ENCODE measurements at regions not wholly inside any gene's neighbourhood (a gene's known extent, or its start where the extent isn't known, plus 50 kb on each side); places are given as distances from the start of the nearest gene placed in this dataset.

DNA sequence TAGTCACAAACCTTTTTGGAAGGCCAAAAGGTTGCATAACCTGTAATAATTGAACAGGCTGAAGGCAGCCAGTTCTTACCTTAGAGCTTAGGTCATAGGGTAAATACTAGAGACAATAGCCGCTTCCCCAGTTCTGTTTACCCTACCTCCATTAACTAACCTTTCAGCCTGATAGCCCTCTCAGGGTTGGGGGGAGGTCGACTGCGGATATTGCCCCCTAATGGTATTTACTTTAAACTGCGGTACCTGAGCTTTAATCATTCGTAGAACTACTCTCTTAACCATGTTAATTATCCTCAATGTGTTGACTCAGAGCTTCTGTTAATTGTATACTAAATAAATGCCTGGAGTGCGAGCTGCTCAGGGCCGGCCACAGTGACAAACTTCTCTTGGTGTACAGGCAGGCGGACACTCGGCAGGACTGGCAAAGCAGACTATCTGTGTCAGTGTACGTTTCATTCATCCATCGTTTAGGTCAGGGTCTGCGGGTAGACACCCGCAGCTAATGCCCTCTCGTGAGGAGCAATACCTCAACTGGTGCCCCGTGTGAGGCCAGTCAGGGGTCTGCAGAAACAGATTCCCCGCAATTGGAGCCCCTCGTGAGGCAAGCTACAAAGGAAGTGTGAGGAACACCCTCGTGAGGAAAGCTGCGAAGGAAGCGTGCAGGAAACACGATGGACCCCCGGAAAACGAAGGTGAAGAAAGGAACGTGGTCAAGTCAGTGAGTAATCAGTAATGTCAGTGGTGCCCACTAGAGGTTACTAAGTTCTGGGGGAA is 115.3 kb upstream of the SCN7A start:
- H3K4me2 ChIP-seq (ENCODE audit: insufficient read depth, low read length), result no peak overlapping the region
- 5% methylated on average over 24 of the region's 24 CpGs for WGBS (ENCODE audit: insufficient coverage, low coverage, missing lambda C conversion rate)
- H3K4me3 ChIP-seq, result no peak overlapping the region
- no peak for DNase-seq (ENCODE audit: extremely low read depth in 1 of 4, low spot score in 3 of 4)
- POLR2A ChIA-PET, result no interaction called here
- peaks cover 0 to 3% of the 10 kb centered on the region in 2 experiments; a peak in 1 of 5 replicates for H3K4me1 ChIP-seq (replicated peaks in 1 of 2; ENCODE audit: control insufficient read depth in 2 of 2, insufficient read depth in 2 of 2, low read length in 2 of 2)
- in situ Hi-C loops (cut with MboI), result no loop called here
- no TSS peak for BruUV-seq (replicated peaks)
- H3K9me3 ChIP-seq (replicated peaks; ENCODE audit: control insufficient read depth, insufficient read depth, low read depth, low read length), result no peaks in the 10 kb centered on the region; the same call in 1 of the 2 replicates
- H3K79me2 ChIP-seq (ENCODE audit: control insufficient read depth, insufficient read depth, low read length), result no peaks in the 10 kb centered on the region
- no peak overlapping the region for H2AFZ ChIP-seq (ENCODE audit: low read depth, low read length)
- no peak for FAIRE-seq
- CTCF ChIA-PET (ENCODE audit: low intra/inter-chr PET ratio), result no interaction called here
- no peaks in the 10 kb centered on the region for H3K9me1 ChIP-seq (ENCODE audit: control insufficient read depth, insufficient read depth, low read length)
- no peak overlapping the region for H3K9ac ChIP-seq (ENCODE audit: insufficient read depth in 1 of 2, low read depth in 2 of 2, low read length in 2 of 2)
- no peak overlapping the region for H3K27ac ChIP-seq (ENCODE audit: extremely low read depth, low read depth, low read length)
- ATAC-seq, result no peak
- H3K36me3 ChIP-seq (ENCODE audit: control insufficient read depth, insufficient read depth, low read length), result no peaks in the 10 kb centered on the region
- H4K20me1 ChIP-seq (replicated peaks; ENCODE audit: control insufficient read depth, insufficient read depth, low read length), result no peaks in the 10 kb centered on the region
- no peaks in the 10 kb centered on the region for H3K27me3 ChIP-seq (ENCODE audit: control insufficient read depth in 2 of 2, insufficient read depth in 2 of 2, low read length in 2 of 2)
- intact Hi-C loops (cut with micrococcal nuclease), result no loop called here
- TF ChIP-seq RCOR1 (IDR thresholded peaks at IDR 0.05; ENCODE audit: borderline replicate concordance in 1 of 2, low read depth in 2 of 2, low read length in 2 of 2) (no peak), KLF1 (tag; IDR thresholded peaks at IDR 0.05) (no peak), SMARCC2 (IDR thresholded peaks at IDR 0.05; ENCODE audit: low read depth) (no peak), RBM15 (IDR thresholded peaks at IDR 0.05; ENCODE audit: insufficient read depth, low read length) (no peak), ZNF408 (CRISPR knock-in tag; IDR thresholded peaks at IDR 0.05; ENCODE audit: low read depth) (no peak), NR2F6 (CRISPR knock-in tag; IDR thresholded peaks at IDR 0.05) (no peak), NR3C1 (CRISPR knock-in tag; IDR thresholded peaks at IDR 0.05) (no peak), MED1 (CRISPR knock-in tag; IDR thresholded peaks at IDR 0.05; ENCODE audit: borderline replicate concordance) (no peak), HDAC1 (IDR thresholded peaks at IDR 0.05) (no peak), POLR2G (IDR thresholded peaks at IDR 0.05; ENCODE audit: low read depth, low read length) (no peak), MCM7 (IDR thresholded peaks at IDR 0.05) (no peak)
- TF ChIP-seq, protein P1, sequence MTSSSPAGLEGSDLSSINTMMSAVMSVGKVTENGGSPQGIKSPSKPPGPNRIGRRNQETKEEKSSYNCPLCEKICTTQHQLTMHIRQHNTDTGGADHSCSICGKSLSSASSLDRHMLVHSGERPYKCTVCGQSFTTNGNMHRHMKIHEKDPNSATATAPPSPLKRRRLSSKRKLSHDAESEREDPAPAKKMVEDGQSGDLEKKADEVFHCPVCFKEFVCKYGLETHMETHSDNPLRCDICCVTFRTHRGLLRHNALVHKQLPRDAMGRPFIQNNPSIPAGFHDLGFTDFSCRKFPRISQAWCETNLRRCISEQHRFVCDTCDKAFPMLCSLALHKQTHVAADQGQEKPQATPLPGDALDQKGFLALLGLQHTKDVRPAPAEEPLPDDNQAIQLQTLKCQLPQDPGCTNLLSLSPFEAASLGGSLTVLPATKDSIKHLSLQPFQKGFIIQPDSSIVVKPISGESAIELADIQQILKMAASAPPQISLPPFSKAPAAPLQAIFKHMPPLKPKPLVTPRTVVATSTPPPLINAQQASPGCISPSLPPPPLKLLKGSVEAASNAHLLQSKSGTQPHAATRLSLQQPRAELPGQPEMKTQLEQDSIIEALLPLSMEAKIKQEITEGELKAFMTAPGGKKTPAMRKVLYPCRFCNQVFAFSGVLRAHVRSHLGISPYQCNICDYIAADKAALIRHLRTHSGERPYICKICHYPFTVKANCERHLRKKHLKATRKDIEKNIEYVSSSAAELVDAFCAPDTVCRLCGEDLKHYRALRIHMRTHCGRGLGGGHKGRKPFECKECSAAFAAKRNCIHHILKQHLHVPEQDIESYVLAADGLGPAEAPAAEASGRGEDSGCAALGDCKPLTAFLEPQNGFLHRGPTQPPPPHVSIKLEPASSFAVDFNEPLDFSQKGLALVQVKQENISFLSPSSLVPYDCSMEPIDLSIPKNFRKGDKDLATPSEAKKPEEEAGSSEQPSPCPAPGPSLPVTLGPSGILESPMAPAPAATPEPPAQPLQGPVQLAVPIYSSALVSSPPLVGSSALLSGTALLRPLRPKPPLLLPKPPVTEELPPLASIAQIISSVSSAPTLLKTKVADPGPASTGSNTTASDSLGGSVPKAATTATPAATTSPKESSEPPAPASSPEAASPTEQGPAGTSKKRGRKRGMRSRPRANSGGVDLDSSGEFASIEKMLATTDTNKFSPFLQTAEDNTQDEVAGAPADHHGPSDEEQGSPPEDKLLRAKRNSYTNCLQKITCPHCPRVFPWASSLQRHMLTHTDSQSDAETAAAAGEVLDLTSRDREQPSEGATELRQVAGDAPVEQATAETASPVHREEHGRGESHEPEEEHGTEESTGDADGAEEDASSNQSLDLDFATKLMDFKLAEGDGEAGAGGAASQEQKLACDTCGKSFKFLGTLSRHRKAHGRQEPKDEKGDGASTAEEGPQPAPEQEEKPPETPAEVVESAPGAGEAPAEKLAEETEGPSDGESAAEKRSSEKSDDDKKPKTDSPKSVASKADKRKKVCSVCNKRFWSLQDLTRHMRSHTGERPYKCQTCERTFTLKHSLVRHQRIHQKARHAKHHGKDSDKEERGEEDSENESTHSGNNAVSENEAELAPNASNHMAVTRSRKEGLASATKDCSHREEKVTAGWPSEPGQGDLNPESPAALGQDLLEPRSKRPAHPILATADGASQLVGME (CRISPR knock-in tag; IDR thresholded peaks at IDR 0.05), result no peak

Data from K562 (cell line).